HL-60/S4 treated with retinoic acid at 250 ng/mL for 4 days and 3 days (cell line): ENCODE measurements at regions not wholly inside any gene's neighbourhood (a gene's known extent, or its start where the extent isn't known, plus 50 kb on each side); places are given as distances from the start of the nearest gene placed in this dataset.

Source experiments
- in situ Hi-C: fragments of 300-500 bp; cut with MboI; formaldehyde crosslinking; loops from 2 replicates; pipeline ENCODE4 v1.7.0; 2022; ENCODE audit warnings: low sequenced_read_pairs

DNA sequence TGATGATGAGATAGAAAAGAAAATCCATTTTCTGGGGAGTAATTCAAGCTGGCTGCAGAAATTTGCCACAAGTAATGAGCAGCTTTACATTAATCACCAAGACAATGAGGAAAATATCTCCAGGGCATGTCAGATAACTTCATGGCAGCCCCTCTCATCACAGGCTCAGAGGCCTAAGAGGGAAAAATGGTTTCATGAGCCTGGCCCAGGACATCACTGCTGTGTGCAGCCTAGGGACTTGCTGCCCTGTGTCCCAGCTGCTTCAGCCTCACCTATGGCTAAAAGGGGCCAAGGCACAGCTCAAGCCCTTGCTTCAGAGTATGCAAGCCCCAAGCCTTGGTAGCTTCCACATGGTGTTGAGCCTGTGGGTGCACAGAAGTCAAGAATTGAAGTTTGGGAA lies 161.7 kb downstream of the OPA1 start:
- in situ Hi-C loops = no loop called here

DNA sequence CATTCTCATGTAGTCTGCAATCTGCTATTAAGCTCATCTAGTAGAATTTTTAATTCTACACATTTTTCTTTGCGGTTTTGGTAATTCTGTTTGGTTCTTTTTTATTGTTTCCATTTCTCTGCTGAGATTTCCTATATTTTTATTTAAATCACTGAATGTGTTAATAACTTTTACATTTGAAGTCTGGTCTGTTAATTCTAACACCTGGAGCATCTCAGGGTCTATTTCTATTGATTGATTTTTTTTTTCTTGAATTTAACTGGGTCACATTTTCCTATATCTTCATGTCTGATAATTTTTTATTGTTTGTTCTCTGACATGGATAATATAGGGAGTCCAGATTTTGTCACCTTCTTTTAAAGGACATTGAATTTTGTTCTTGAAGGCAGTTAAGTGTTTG lies 163.5 kb downstream of the OPA1 start:
- in situ Hi-C loops = no loop called here

GRCh38 chr3:193757457-193757856 lies 164.4 kb downstream of the OPA1 start:
- in situ Hi-C loops = no loop called here

DNA sequence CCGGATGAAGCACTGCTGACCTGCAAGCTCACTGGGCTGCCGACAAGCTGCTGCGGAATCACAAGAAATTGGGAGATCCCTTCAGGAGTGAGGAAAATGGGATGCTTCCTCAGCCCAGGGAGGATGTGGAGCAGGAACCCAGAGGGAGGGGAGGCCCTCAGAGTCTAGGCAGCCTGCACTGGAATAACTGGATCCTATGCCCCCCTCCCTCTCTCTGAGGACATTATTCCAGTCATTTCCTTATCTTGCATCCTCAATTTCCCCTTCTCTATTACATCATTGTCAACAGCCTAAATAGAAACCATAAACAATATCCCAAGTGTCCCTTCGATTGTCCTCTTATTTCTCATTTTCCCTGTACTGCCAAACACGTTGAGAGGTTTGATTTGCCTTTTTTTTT lies 169.0 kb downstream of the OPA1 start:
- in situ Hi-C loops = no loop called here

- in situ Hi-C loops = no loop called here
These were observed 169.6 kb downstream of the OPA1 start for GRCh38 chr3:193762657-193763056.

- in situ Hi-C loops = no loop called here
These were observed 172.0 kb downstream of the OPA1 start for GRCh38 chr3:193764959-193765358.

- in situ Hi-C loops = no loop called here
These were observed 174.5 kb downstream of the OPA1 start for GRCh38 chr3:193767353-193768069.

DNA sequence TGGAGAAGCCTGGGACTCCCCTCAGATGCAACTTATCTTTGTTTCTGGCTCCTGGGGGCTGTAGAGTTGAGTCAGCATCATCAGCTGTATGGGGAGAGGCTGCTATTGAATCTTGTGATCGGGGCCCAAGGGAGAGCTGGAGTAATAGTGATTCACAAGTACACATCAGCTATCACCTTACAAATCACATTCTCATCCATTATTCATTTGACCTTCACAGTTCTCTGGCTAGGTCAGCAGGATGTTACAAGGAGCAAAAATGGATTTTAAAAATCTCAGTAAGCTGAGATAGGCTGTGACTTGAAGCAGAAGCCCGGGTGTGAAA lies 175.0 kb downstream of the OPA1 start:
- in situ Hi-C loops = no loop called here

- in situ Hi-C loops = no loop called here
These were observed 176.4 kb downstream of the OPA1 start for GRCh38 chr3:193769437-193769836.

DNA sequence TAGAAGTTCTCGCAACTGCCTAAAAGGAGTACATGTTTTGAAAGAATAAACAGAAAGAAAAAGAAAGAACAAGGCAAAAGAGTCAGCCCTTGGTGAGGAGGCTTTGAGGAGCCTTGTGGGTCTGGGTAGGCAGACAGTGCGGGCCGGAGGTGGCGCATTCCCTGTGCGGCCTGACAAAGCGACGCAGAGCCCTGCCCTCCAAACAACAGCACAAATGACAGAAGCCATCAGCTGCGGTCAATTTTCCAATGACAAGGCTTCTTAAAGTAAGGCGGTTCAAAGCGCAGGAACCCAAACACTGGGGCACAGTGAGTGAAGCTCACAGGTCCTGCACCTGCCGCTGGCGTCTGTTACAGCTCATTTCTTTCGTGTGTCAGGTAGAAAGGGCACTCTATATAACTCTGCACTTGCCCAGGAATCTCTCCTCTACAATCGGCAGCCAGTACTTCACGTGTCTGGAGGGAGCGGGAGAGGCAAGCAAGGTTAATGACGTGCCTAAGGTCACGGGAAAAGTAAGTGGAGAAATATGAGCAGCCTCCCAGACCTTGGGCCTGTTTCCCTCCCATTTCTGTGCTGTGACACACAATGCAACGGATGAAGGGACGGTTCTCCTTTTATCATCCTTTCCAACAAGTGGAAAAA lies 178.1 kb downstream of the OPA1 start:
- in situ Hi-C loops = no loop called here

GRCh38 chr3:193771653-193772421 lies 178.8 kb downstream of the OPA1 start:
- in situ Hi-C loops = no loop called here

DNA sequence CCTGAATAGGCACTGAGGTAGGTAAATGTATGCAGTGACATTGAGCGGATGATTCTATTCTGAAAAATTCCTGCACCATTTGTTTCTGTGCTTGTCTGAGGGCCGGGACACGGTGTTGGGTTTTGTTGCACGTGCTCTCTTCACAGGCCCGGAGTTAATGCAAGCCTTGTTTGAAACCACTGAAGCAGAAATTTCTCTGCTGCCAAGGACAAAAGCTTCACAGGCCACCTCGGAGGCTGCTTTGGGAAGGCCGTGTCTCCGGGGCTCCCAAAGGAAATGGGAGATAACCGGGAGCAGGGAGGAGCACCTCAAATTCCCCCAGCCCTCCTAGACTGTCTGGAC lies 179.4 kb downstream of the OPA1 start:
- in situ Hi-C loops = no loop called here

- in situ Hi-C loops = no loop called here
These were observed 180.5 kb downstream of the OPA1 start for GRCh38 chr3:193773266-193774220.

- in situ Hi-C loops = no loop called here
These were observed 181.4 kb downstream of the OPA1 start for GRCh38 chr3:193774272-193774915.

DNA sequence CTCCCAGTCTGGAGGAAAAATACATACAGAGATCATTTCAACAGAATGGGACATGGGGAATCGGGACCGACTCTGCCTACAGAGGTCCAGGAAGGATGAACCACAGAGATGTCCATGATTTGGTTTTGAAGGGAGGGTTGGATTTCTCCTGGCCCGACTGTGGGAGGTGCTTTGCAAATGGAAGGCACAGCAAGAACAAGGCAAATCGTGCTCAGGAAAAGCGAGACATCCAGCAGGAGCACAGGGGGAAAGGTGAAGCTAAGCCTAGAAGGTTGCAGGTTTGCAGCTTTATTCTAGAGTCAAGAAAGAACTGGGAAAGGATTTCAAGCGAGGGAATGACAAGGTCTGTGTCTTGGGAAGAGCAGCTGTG lies 181.9 kb downstream of the OPA1 start:
- in situ Hi-C loops = no loop called here

DNA sequence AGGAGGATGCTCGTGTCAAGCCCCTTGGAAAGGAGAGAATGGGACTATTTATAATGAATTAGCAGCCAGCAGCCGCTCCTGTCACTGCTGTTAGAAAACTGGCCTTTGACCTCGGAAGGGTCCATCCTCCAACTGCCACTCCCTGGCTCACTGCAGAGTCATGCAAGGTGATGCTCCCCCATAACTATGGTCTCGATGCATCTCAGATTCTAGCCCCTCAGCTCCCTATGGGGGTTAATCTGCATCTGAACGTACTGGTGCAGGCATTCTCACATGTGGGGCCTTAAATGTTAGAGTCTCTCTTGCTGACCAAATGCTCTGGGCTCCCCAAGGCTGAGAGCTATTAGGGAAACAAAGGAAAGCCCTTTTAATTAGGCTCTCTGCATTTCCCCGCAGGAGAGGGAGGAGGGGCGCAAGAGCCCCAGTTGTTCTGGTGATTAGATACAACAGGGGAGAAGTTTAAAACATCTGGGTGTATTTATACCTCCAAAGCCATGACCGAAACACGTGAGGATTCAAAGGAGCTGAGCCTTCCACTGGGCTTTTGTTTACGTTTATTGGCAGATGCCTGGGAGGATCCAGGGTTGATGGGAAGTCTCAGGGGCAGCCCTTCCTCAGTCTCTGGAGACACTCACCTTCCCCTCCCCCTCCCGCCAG lies 182.5 kb downstream of the OPA1 start:
- in situ Hi-C loops = no loop called here

DNA sequence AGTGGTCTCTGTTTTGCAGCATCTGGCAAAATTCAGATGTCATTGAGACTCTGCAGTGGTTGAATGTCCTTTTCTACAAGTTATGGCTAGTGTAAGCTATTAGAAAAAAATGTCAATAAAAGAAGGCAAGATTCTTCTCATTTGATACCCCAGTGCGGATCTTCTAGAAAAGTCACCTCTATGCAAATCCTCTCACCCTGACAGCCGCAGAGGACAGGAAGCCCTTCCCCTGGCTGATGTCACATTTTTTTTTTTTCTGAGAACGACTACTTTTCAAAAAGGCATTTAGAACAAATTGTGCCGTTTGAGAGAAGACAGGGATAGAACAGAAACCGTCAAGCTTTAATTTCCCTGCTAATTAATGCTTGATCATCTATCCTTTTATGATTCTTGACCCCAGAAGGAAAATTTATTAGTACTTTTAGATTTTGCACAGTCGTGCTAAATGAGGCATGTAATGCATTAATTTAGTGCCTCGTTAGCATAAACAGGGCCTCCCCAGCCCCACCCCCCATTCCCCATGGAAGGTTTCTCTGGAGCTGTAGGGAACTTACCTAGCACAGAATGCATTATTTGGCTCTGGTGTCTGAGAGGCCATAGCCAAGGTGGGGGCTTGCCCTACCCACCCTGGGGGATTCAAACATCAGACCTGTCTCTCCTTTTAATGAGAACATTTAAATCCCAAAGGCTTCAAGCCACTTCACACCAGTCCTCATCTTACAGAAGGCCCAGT lies 183.8 kb downstream of the OPA1 start:
- in situ Hi-C loops = no loop called here

GRCh38 chr3:193777524-193777923 lies 184.5 kb downstream of the OPA1 start:
- in situ Hi-C loops = no loop called here

DNA sequence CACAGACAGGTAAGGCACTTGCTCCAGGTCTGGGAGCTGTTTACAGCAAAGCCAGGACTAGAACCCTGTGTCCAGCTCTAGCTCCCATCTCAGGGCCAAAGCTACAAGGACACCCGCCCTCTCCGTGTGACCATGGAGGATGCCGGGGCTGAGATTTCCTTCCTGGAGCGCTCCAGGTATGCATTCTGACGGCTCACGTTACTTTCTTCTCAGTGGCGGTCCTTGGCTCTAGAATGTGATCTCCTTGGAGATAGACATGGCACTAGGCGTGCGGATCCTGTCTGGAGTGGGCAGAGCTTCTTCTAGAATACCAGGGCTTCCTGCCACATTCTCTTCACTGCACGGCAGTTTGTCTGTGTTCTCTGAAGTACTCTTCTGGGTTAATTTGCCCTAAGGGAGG lies 185.7 kb downstream of the OPA1 start:
- in situ Hi-C loops = no loop called here
